Heart right ventricle (tissue), 16 donors: ENCODE measurements at regions not wholly inside any gene's neighbourhood (a gene's known extent, or its start where the extent isn't known, plus 50 kb on each side); places are given as distances from the start of the nearest gene placed in this dataset.
"Not testable (repeated sequence)": the region's sequence is repeated elsewhere in the genome, so short reads cannot be mapped to it uniquely, and the experiment has no call there.

ENCODE experiments used
- ATAC-seq, 8 donors: fragments of 200-7000 bp; cut with Tn5 transposase; one replicate each; pipeline ENCODE4 v1.9.1; 2020; ENCODE audit warnings: mild to moderate bottlenecking in 8 of 8, moderate library complexity in 8 of 8, moderate number of reproducible peaks in 1 of 8
- DNase-seq, 2 donors: peaks; one replicate each; pipeline ENCODE4 v3.0.0-alpha.2; 2020
- H3K27ac ChIP-seq, 10 donors: fragments of 200-600 bp; sonication (generic) in 2 of 10; one replicate each; pipeline versions ENCODE4 v1.5.0 to v1.8.0; 2020 to 2022; ENCODE audit warnings: mild to moderate bottlenecking in 3 of 10
- H3K27me3 ChIP-seq, 7 donors: fragments of 200-600 bp; one replicate each; pipeline ENCODE4 v1.8.0; 2021 to 2022; ENCODE audit warnings: mild to moderate bottlenecking in 2 of 7
- H3K36me3 ChIP-seq, 9 donors: fragments of 200-600 bp; sonication (generic) in 1 of 9; one replicate each; pipeline versions ENCODE4 v1.5.0 to v1.8.0; 2020 to 2022; ENCODE audit warnings: mild to moderate bottlenecking in 2 of 9
- H3K4me1 ChIP-seq, 9 donors: fragments of 200-600 bp; sonication (generic) in 1 of 9; one replicate each; pipeline versions ENCODE4 v1.5.0 to v1.8.0; 2020 to 2022; ENCODE audit warnings: mild to moderate bottlenecking in 4 of 9
- H3K4me3 ChIP-seq, 10 donors: fragments of 200-600 bp; sonication (generic) in 2 of 10; one replicate each; pipeline versions ENCODE4 v1.5.0 to v1.8.0; 2020 to 2022; ENCODE audit warnings: mild to moderate bottlenecking in 7 of 10, moderate library complexity in 2 of 10
- H3K9me3 ChIP-seq, 11 donors: fragments of 200-600 bp in 10 of 11; sonication (generic) in 2 of 11; one replicate each; pipeline versions ENCODE4 v1.5.0 to v1.8.0; 2013 to 2022; ENCODE audit warnings: mild to moderate bottlenecking in 2 of 11, control low read depth in 1 of 11, moderate library complexity in 1 of 11
- WGBS, 2 donors: extraction: QIAGEN DNeasy Blood & Tissue Kit; methylation state at CpG; one replicate each; pipeline ENCODE4 v1.1.7; 2013; ENCODE audit warnings: inconsistent platforms in 1 of 2; 5-methylcytosine and 5-hydroxymethylcytosine counted together
- intact Hi-C, 10 donors: fragments of 100-400 bp; cut with DNase I; formaldehyde crosslinking; loops; one replicate each; pipeline versions ENCODE4 v1.11.1 to v1.14.2; 2022
- TF ChIP-seq, protein P1 (sequence below), 9 donors: fragments of 200-600 bp; sonication (generic) in 2 of 9; IDR thresholded peaks; one replicate each; pipeline versions ENCODE4 v1.5.0 to v1.8.0; 2021 to 2022; ENCODE audit warnings: antibody characterized with exemption in 9 of 9, mild to moderate bottlenecking in 5 of 9, moderate library complexity in 1 of 9
- donor health status: Arrhythmogenic right ventricular cardiomyopathy.
- donor health status: ischemic (EF 13 %, LVEDD 7.1; RV severe dilation, severe dysfunction).
- donor health status: healthy with polysubstance abuse.
- donor health status: DM: no; HTN: yes; CAD: no.
- donor health status: DM: no; HTN: no; CAD: no.
- donor health status: ischemic (EF 25% LVEDD 6.9; RV normal size, moderate dysfunction).
- donor health status: ischemic (EF 25% LVEDD 5.7; RV mildly dilated, moderate dysfunction).
- donor health status: healthy.
- donor health status: DM: yes; HTN: yes; CAD: no.
- donor health status: Ischemic cardiomyopathy.
- donor health status: ischemic (EF 35%, LVEDD 5.7; RV mildly dilated, moderate dysfunction).
- donor health status: nonischemic (EF 11% LVEDD 7.7; RV severe dilation, severe dysfunction).
- donor health status: DM: yes; HTN: yes; CAD: no.
- donor health status: PGD.
- donor health status: ischemic (EF 29% LVEDD 5.4; RV normal size, mild dysfunction).
- donor health status: nonischemic (EF 23%, LVEDD 6.1; RV moderate dilation, normal function).

- no peak overlapping the region for H3K27ac ChIP-seq
Observed at GRCh38 chr21:22355949-22356348, 1357.7 kb downstream of the NCAM2 start.

DNA sequence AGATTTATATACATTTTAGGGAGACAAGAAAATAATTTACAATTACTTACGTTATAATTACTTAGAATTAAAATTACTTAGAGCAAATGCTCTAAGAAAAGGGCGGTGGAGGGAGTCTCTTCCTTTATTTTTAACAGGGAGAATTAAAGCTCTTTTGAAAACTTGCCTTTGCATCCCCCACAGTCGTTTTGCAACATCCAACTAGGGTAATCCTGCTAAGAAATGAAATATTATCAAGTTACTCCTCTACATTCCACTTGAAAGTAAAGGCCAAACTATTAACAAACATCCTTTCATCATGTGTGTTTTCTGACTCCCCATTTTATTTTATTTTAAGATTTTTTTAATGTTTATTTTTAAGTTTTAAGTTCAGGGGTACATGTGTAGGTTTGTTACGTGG lies 1358.5 kb downstream of the NCAM2 start:
- intact Hi-C loops = no loop called here
- peaks cover 0 to 20% (median 0%) of the 10 kb centered on the region in 11 donors for H3K9me3 ChIP-seq
- no peak for ATAC-seq

More at GRCh38 chr21:22355949-22356348, 1357.7 kb downstream of the NCAM2 start:
- ATAC-seq (no peak), DNase-seq (no peak)
- Histone ChIP-seq H3K4me3 (no peak overlapping the region), H3K9me3 (peaks cover 0 to 17% (median 0%) of the 10 kb centered on the region in 11 donors), H3K27me3 (no peaks in the 10 kb centered on the region), H3K36me3 (no peaks in the 10 kb centered on the region), H3K4me1 (no peaks in the 10 kb centered on the region)
- TF ChIP-seq, protein P1, sequence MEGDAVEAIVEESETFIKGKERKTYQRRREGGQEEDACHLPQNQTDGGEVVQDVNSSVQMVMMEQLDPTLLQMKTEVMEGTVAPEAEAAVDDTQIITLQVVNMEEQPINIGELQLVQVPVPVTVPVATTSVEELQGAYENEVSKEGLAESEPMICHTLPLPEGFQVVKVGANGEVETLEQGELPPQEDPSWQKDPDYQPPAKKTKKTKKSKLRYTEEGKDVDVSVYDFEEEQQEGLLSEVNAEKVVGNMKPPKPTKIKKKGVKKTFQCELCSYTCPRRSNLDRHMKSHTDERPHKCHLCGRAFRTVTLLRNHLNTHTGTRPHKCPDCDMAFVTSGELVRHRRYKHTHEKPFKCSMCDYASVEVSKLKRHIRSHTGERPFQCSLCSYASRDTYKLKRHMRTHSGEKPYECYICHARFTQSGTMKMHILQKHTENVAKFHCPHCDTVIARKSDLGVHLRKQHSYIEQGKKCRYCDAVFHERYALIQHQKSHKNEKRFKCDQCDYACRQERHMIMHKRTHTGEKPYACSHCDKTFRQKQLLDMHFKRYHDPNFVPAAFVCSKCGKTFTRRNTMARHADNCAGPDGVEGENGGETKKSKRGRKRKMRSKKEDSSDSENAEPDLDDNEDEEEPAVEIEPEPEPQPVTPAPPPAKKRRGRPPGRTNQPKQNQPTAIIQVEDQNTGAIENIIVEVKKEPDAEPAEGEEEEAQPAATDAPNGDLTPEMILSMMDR (IDR thresholded peaks at IDR 0.05) = no peak
- intact Hi-C loops = no loop called here
- 70 to 90% methylated on average over 1 of the region's 1 CpG for WGBS, 2 donors

DNA sequence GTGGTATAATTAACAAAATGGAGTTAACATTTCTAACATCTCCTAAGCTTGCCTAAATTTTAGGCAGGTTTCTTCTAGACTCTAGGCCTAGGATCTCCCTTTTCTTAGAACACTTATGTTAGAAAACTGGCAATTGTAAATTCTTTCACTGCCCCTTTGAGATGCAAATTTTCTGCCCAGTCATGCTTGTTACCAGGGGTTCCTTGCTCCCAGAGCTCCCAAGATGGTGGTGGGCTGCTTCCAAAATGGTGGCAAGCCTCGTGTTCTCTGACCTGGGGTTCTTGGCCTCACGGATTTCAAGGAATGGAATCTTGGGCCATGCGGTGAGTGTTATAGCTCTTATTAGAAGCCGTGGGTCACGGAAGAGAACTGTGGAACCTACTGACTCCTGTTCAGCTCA lies 1361.4 kb downstream of the NCAM2 start:
- H3K4me3 ChIP-seq, H3K27ac ChIP-seq, intact Hi-C loops, H3K27me3 ChIP-seq, H3K4me1 ChIP-seq, DNase-seq, ATAC-seq, H3K36me3 ChIP-seq: not testable (repeated sequence)
- peaks cover 0 to 28% (median 0%) of the 10 kb centered on the region in 11 donors for H3K9me3 ChIP-seq
- WGBS, 2 donors = 78 to 86% methylated on average over 5 of the region's 5 CpGs

More for the DNA sequence above, 1358.5 kb downstream of the NCAM2 start:
- H3K36me3 ChIP-seq = no peaks in the 10 kb centered on the region
- H3K27ac ChIP-seq = no peak overlapping the region
- DNase-seq = no peak
- no peaks in the 10 kb centered on the region for H3K27me3 ChIP-seq
- H3K4me3 ChIP-seq = no peak overlapping the region
- no peaks in the 10 kb centered on the region for H3K4me1 ChIP-seq
- WGBS, 2 donors = 62 to 69% methylated on average over 4 of the region's 4 CpGs
- TF ChIP-seq, protein P1 (IDR thresholded peaks at IDR 0.05) = no peak

DNA sequence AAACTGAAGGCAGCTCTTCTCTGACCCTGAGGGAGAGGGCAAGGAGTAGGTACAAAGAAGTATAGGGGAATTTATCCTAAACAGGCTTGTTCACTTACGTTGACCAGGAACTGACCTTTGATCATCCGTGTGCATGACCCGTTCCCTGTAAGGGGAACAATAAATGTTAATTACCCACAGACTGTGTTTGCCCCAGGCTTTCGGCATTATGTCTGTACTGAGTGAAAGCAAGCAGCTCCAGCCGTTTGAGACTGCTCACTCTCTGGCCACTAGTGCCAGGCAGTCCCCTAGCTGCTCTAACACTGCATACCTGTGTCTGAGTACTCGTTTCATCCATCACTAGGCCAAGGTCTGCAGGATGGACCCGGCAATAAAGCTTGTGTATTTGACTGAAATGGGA lies 1365.3 kb downstream of the NCAM2 start:
- no peaks in the 10 kb centered on the region for H3K27me3 ChIP-seq
- H3K9me3 ChIP-seq = peaks cover 0 to 17% (median 0%) of the 10 kb centered on the region in 11 donors
- WGBS, 2 donors = 84 to 88% methylated on average over 7 of the region's 7 CpGs
- intact Hi-C loops = no loop called here
- H3K27ac ChIP-seq = no peak overlapping the region
- no peak overlapping the region for H3K4me3 ChIP-seq
- TF ChIP-seq, protein P1 (IDR thresholded peaks at IDR 0.05) = no peak
- no peaks in the 10 kb centered on the region for H3K36me3 ChIP-seq
- DNase-seq (no peak), ATAC-seq (no peak)
- H3K4me1 ChIP-seq = no peaks in the 10 kb centered on the region

GRCh38 chr21:22364163-22364562 lies 1366.0 kb downstream of the NCAM2 start:
- intact Hi-C loops = no loop called here
- DNase-seq (no peak), ATAC-seq (no peak)
- peaks cover 0 to 17% (median 0%) of the 10 kb centered on the region in 11 donors for H3K9me3 ChIP-seq
- no peaks in the 10 kb centered on the region for H3K36me3 ChIP-seq
- TF ChIP-seq, protein P1 (IDR thresholded peaks at IDR 0.05) = no peak
- 88 to 93% methylated on average over 5 of the region's 5 CpGs for WGBS, 2 donors
- H3K27ac ChIP-seq = no peak overlapping the region
- no peak overlapping the region for H3K4me3 ChIP-seq
- H3K4me1 ChIP-seq = no peaks in the 10 kb centered on the region
- no peaks in the 10 kb centered on the region for H3K27me3 ChIP-seq
